WI38 (cell line): ENCODE measurements at regions not wholly inside any gene's neighbourhood (a gene's known extent, or its start where the extent isn't known, plus 50 kb on each side); places are given as distances from the start of the nearest gene placed in this dataset.

Experiments used
- H3K4me3 ChIP-seq: 2 replicates; pipeline ENCODE4 v1.5.1; 2011; ENCODE audit warnings: low read depth, mild to moderate bottlenecking, control low read depth, low read length
- CTCF ChIP-seq: IDR thresholded peaks from 2 replicates; pipeline ENCODE4 v1.5.1; 2012; ENCODE audit warnings: low read depth, mild to moderate bottlenecking, control low read depth, low read length

DNA sequence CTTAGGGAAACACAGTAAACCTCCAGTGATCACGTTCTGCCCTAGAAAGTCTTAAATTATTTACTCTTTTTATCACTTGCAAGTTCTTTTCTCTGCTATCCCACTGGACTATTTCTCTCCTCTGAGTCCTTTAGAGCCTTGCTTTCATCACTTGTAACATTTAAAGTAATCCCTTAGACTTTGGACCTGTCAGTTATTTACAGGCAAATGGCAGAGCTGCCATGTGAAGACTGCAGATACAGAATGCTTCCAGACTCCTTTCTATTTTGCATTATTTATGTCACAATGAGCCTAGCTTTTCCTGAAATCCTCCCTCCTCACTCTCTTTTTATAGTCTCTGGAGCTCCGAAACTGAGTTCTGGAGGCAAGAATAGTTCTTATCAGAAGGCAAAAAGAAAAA, 325.6 kb upstream of the TRIB2 start:
- no peak overlapping the region for H3K4me3 ChIP-seq
- no peak for TF ChIP-seq CTCF

- no peak overlapping the region for H3K4me3 ChIP-seq
- TF ChIP-seq CTCF = no peak
Measured at GRCh38 chr2:12396699-12397098, 320.0 kb upstream of the TRIB2 start.

DNA sequence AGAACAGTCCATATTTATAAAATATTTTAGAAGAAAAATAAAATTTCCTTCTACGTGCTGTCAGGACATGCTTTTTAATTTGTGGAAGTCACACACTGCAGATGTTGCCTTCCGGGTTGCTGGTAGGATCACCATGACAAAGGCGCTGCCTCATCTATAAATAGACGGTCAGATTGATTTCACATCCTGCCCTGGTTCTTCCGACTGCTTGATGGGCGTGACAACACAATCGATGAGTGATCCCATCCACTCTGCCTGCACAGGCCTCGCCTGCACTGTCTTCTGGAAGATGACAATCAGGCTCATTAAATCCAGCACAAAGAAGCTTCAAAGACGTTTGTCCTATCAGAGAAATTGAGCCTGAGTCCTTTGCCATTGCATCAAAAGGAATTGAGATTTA, 318.9 kb upstream of the TRIB2 start:
- TF ChIP-seq CTCF = no peak
- no peak overlapping the region for H3K4me3 ChIP-seq

DNA sequence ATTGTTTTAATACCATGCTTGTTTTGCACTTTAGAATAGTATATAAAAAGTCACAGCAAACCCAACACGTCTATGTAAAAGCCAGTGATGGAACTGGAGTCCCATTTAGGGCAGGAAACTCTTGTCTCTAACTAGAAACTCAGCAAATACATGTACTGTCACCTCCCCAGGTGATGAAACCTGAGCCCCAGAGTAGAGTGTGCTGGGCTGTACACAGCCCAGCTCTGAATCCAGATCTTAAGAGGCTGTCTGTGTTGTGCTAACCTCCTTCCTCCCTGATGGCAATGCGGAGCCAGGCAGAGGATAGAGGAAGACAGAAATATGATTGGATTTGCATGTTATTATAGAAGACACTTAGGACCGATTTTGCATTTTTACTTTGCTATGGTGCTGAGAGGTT, 317.5 kb upstream of the TRIB2 start:
- no peak overlapping the region for H3K4me3 ChIP-seq
- no peak for TF ChIP-seq CTCF

DNA sequence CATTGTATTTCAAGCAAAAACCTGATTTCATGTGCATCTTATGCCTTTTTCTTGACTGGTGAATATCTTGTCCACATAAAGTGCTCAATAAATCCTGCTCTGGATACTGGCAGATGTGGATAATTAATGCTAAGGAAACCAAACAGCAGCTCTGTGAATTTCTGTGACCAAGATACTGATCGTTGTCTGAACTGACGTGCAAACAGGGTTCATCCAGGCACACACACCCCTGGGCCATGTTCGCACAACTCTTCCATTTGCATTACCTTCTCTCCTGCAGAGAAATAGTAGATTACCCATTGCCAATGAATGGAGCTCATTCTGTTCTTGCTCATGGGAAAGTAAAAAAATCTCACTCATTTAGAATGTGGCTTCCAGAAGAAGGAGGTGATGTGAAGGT, 316.2 kb upstream of the TRIB2 start:
- TF ChIP-seq CTCF = no peak
- no peak overlapping the region for H3K4me3 ChIP-seq

- TF ChIP-seq CTCF = no peak
Measured at GRCh38 chr2:12402440-12403139, 314.1 kb upstream of the TRIB2 start.

GRCh38 chr2:12404497-12404896, 312.2 kb upstream of the TRIB2 start:
- TF ChIP-seq CTCF = no peak

More at GRCh38 chr2:12402440-12403139, 314.1 kb upstream of the TRIB2 start:
- H3K4me3 ChIP-seq = no peak overlapping the region

More at GRCh38 chr2:12404497-12404896, 312.2 kb upstream of the TRIB2 start:
- H3K4me3 ChIP-seq = no peak overlapping the region
